ENCODE measurements at regions not wholly inside any gene's neighbourhood (a gene's known extent, or its start where the extent isn't known, plus 50 kb on each side); places are given as distances from the start of the nearest gene placed in this dataset.
A peak's percentile ranks its signal among the peaks of the same experiment; 100 is the strongest.

DNA sequence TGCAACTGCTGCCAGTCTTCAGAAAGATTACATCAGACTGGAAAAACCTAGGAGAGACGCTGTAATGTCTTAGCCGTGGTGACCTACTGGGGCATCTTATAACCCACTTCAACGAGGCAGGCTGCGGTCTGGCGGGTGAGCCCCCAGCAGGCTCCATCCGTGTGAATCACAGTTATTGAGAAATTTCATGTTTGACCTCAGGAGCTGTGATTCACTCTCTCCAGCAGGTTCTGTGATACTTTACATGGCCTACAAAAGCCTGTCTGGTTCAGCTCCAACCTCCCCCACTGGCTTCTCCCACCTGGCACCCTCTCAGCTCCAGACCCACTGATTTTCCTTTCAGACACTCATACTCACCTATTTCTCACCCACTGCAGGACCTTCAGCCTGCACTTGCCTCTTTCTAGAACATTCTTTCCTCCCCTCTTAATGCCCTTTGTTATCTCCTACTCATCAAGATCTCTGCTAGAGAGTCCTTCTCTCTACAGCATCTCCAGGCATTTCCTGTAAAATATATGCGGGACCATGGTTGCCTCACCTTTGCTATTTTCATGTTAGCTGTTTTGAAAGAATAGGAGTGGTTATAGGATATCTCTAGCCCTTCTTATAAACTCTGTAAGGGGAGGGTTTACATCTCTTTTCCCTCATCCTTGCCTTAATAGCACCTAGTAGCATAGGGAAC lies 227.9 kb downstream of the MAF start:
- peak; percentile 7 to 28 for DNase-seq (ENCODE audit: low read depth in 2 of 2)

DNA sequence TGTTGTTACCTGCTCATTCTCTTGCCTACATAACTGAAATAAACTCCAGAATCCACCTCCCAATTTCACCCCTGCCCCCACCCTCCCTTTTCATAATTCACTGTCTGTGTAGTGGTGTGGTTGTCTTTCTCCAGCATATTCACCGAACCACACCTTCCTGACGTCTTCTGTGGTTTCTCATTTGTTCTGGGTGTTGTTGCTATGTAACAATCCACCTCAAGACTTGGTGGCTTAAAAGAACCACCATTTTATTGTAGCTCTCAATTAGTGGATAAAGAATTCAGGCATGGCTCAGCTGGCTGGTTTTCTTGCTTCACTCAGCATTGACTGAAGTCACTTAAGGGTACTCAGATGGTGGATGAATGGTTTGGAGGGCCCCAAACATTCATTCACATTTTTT lies 229.8 kb downstream of the MAF start:
- no peak for DNase-seq (ENCODE audit: low read depth in 2 of 2)

DNA sequence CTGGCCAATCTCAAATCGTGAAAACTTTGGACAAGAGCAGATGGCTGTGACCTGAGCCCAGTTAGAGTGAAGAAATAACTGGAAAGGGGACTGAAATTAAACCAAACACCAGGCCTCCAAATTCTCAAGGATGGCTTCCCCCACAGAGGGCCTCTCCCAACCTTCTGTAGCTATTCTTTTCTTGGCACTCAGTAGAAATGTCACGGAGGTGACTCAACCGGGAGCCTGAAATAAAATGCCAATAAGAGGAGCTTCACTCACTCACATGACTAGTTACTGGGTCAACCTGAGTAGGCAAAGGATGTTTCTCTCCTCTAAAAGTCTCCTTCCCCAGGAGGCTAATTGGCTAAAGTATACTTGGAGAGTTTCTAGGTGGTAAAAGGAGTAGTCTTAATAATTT lies 230.7 kb downstream of the MAF start:
- DNase-seq (ENCODE audit: low read depth in 2 of 2), result no peak

DNA sequence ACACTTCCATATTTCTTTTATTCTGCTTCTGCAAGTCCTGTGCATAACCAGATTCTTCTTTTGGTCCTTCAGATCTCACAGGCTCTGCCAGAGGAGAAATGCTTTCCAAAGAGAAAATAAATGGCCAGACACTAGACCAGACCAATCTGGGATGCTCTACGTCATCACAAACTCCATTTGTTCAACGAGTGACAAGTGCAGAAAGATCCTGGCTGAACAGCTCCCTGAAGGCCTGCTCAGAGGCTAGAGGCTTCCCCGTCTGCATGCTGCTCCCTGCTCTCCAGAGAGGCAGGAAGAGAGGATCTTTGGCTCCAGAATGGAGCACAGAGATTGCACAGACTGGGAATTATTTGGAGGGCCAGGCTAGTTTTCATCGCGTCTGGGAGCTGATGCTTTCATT lies 232.7 kb downstream of the MAF start:
- DNase-seq (ENCODE audit: low read depth in 2 of 2), result no peak

DNA sequence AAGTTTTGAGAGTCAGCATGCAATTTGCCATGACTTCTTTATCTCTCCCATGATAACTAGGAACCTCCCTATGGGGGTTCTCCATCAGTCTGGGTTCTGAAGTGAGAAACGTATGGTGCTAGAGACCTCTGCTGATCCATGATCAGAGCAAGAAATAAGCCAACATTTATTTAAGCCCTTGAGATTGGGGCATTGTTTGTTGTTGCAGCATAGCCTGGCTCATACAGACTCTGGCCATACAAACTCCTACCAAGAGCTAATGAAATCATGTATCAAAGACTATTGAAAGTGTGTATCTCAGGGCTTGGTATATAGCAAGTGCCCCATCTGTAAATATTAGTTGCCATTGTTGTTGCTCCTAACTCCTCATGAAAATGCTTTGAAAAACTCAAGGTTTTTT lies 233.9 kb downstream of the MAF start:
- no peak for DNase-seq (ENCODE audit: low read depth in 2 of 2)

DNA sequence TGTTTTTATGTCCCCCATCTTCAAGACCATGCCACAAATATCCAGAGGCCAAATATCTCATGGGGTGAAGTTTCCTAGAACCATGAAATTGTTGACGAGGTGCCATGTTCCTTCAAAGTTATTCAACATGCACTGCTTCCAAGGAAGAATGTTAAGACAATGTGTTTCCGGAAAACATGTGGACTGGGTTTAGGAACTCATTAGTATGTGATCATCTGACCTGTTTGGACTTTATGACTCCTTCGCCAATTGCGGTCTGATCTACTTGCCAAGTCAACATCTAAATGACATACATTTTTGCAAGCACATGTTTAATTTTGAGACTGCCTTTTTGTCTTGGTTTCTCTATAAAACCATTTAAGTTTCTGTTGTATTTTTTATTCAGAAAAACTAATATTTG lies 234.8 kb downstream of the MAF start:
- no peak for DNase-seq (ENCODE audit: low read depth in 2 of 2)

DNA sequence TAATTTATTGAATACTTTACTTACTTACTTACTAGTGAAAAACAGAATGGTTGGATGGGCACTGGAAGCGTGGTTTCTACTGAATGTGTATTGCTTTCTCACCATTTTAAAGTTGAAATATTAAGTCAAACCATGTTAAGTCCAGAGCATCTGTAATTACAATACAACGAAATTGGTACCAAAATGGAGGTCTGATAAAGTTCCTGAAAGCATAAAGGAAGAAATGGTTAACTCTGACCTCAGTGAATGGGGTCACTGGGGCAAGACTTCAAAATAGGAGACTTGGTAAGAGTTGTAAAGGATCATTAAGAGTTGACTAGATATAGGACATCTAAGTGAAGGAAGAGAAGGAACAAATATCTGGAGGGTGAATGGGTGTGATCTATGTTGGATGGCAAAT lies 237.1 kb downstream of the MAF start:
- no peak for DNase-seq (ENCODE audit: low read depth in 2 of 2)

DNA sequence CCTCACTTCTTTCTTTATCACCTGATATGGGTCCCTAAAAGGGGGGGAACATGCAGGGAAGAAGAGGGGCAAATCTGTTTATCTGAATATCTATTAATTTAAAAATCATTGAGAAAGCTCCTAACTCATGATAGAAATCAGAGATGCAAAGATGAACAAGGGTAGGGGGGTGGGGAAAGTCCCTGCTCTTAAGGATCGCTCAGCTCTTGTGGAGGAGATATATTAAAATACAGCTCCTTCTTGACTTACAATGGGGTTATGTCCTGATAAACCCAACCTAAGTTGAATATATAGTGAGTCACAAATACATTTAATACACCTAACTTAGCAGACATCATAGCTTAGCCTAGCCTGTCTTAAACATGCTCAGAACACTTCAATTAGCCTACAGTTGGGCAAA lies 237.5 kb downstream of the MAF start:
- no peak for DNase-seq (ENCODE audit: low read depth in 2 of 2)

DNA sequence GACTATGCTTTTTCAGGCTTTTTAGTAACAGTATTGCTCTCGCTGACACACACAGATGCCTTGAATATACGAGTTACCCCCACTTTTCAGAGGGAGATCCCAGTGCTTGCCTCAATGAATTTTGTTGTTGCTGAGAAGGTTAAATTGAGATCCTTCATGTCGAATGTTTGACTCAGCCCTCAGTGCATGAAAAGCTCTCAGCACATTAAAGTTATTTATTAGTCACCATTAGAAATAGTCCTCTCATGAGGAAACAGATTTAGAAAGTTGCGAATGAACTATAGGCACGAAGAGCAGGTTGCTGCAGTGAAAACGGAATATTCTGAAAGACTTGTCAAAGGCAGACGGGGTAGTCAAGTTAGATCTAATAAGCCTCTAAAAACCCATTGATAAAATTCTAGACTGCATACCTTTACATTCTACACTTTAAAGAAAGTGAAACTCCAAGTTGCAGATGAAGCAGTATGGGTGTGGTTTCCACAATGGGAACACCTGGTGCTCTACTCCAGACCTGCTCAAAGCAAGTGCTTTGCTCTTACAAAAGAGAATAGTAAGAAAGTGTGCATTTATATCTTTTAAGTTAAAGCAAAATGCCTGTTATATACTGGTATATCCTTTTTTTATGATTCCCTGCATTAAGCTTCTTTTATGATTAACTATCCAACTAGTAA lies 238.1 kb downstream of the MAF start:
- DNase-seq (ENCODE audit: low read depth in 2 of 2), result no peak

DNA sequence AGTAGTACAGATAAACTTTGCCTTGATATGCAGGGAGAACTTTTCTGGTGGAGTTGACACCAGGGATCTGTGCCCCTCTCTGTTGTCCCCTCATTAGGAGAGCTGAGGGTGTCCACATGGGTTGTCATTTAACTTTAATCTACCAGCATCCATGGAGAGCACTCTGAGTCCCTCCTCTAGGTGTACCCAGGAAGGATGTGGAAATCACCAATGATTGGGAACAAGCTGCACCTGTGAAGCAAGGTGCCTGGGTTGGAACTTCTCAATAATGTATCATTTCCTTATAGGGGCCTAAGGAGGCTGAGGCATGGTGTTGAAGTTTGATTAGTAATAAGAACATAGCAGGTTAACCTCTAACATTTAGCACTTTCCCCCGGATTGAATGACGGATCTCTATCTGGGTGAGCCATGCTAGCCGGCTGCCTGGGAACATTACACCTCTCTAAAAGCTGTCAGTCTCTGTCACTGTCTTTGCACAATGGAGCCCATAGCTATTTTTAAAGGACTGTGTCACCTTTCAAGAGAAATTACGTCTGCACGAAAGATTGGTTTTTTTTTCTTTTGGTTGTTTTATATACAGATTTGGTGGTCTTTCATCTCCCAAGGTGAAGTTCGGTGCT lies 239.3 kb downstream of the MAF start:
- no peak for DNase-seq (ENCODE audit: low read depth in 2 of 2)

DNA sequence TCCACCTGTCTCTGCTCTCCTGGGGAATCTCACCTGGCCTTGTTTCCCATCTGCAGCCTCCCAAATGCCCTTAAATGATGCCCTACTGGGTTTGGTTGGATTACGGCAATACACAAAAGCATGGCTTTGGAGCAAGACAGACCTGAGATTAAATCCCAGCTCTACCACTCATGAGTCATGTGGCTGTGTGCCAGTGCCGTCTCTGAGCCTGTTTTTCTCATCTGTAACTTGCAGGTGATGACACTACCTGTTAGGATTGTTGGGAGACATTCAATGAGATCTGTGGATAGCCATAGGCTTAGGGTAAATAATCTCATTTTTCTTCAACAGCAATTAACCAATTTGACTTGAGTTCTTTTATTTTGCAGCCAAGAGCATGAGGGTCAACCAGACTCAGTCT lies 240.3 kb downstream of the MAF start:
- DNase-seq (ENCODE audit: low read depth in 2 of 2), result no peak

DNA sequence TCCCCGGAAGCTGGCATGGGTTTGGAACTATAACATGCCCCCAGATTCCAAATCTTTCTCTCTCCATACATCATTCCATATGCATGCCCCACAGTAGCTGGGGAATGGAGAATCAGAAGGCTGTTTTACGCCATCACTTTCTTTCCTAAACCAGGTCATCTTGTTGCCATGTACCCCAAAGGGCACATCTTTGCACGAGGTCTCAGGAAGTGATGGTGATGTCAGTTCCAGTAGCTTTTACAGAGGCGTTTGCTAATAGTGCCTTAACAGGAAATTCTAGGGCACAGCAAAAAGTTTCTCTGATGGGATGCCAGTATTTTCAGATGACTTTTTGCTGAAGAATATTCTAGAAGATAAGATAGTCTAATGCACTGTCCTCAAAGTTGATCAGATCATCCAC lies 241.5 kb downstream of the MAF start:
- DNase-seq (ENCODE audit: low read depth in 2 of 2), result no peak

DNA sequence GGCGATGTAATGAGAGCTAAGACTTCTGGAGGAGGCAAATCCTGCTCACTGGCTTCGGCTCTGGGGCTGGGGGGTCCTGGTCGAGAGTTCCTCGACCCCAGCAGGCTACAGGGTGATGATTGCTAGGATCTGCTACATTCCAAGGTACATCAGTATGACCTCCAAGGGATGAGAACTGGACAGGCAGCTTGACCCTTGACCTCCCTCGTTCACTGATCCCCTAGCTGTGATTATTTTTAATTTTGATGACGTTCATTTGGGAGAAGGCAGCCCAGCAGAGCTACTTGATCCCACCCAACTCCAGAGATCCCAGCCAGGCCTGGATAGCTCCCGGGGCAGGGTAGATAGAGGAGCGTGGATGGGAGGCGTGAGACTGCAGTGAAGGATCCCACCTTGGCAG lies 242.3 kb downstream of the MAF start:
- no peak for DNase-seq (ENCODE audit: low read depth in 2 of 2)

DNA sequence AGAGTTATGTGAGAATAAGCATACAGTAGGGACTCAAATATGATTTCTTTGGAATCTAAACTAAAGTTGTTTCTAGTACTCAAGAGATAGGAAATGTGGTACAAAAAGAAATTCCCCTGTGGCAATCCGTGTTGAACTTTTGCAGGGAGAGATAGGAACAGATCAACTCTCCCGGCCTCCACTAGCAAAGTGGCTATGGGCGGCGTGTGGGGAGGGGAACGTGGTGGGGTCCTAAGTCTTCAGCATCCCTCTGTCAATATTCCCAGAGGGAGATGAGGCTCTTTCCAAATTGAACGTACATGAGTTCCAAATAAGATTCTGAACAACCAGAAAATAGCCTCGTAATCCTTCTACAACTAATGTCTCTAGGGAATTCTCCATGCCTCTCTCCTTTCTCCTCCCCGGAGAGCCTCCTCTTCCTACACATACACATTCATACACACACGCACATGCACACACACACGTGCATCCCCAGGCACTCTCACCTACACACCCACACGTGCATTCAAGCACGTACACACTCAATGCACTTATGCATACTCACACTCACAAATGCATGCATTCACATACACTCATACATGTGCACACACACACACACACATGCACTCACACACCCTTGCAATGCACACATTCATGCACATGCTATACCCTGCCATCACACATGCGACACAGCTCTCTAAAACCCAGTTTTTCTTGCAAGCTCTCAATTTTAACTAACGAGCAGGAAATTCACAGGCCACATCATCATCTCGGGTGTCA lies 244.8 kb downstream of the MAF start:
- DNase-seq (ENCODE audit: low read depth in 2 of 2), result no peak

DNA sequence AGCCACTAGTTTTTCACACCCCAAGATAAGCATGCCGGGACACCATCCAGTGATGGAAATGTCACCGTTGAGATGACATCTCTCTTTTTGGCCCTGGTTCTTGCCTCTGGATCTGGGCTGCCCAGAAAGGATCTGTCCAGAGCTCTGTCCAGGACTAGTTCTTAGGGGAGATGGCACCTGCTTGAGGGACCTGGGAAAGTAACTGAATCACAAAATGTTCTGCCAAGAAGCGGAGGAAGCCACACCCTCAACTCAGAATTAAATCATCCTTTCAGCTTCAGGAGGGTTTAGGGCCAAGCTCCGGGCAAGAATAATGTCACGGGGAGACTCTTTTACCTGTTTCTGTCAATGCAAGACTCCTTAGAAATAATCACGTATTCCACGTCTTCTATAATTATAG lies 248.6 kb downstream of the MAF start:
- DNase-seq (ENCODE audit: low read depth in 2 of 2), result no peak

DNA sequence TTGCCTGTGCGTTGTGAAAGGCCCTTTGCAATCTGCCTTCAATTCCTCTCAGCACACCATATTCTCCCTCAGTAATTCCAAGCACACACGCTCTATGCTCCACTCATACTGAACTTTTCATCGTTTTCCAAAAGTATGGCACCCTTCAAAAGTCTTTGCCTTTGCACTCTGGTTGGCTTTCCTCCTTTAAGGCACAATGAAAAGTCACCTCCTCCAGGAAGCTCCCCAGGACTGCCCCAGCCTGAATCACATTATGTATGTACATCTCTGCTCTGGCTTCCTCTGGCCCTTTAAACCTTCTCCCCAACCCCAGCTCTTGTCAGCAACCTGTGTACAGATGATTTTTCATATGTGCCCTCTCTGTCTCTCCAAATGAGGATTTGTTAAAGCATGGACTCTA lies 250.7 kb downstream of the MAF start:
- DNase-seq (ENCODE audit: low read depth in 2 of 2), result no peak

DNA sequence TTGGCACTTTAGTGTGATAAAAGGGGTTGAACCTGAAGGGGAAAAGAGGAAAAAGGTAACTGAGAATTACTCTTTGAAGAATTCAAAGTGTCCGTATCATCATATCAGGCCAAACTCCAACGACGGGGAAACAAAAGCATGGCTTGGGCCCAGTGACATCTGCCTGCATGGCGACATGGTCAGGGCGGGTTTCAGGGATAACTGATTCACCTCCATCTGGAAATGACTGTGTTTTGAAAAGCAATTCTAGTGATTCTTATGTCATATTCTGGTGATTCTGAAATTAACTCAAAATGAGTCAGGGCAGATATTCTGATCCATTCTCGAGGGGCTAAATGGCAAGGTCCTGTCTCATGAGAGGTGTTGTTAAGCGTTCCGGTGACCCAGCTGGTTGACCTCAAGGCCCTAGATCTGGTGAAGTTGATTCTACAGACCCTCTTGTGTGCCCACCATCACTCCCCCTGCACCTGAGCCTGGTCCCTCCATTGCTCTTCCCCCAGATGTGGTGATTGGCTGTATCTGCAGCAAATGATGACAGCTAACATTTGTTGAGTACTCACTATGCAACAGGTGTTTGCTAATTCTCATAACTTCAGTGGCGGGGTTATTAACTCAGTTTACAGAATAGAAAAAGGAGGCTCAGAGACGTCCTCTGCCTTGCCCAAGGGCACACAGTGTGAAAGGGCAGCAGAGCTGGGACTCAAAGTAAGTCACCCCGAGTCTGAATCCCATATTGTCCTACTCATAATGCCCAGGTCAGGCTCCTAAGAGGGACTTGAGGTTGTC lies 251.8 kb downstream of the MAF start:
- peak; percentile 16 to 18 for DNase-seq (ENCODE audit: low read depth in 2 of 2)

DNA sequence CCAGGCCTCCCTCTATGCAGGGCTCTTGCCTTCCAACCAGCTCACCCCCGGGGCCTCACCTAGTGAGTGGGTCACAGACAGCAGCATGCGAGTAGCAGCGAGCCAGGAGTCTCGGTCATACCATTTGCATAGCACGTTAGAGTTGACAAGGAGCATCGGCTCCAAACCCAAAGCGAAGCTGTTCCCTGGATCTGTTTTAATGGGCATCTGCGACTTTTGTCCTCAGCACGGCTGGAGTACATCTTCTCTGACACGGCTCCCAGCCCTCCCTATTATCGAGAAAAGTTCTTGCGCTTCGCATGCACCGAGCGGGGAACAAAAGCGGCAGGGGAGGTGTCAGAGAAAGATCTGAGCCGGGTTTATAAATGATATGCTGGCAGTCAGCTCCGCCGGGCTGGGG lies 253.3 kb downstream of the MAF start:
- no peak for DNase-seq (ENCODE audit: low read depth in 2 of 2)

DNA sequence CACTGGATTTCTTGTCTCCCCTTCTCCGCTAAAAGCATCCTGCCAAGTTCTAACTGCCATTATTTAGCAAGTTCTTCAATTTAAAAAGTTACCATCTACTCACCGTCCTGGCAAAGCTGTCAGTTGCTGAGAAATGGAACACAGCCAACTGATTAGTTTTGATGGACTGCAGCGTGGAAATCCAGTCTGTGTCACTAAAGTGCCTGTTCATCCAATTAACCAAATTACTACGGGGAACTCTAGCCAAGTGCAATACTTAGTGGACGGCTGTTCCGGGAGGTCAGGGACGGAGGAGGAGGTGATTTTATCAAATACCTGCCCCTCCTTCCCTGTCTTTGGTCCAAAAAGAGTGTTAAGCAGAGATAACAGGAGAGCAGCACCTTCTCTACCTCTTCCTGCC lies 260.7 kb downstream of the MAF start:
- no peak for DNase-seq (ENCODE audit: low read depth in 2 of 2)

DNA sequence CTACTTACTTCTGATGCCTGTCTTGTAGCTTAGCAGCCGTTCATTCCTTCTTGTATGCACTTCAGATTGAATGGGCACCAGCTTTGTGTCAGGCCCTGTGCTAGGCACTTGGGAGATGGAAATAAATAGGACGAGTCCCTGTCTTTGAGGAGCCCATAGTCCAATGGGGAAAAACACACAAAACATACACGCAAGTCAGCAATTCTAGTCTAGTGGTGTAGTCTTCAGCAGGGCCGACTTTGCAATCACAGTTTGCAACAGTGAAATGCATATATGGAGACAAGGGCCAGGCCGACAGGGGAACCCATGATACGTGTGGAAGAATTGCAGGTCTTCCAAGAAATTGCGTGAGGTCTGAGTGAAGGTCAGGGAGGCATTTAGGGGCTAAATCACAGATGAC lies 262.6 kb downstream of the MAF start:
- no peak for DNase-seq (ENCODE audit: low read depth in 2 of 2)

DNA sequence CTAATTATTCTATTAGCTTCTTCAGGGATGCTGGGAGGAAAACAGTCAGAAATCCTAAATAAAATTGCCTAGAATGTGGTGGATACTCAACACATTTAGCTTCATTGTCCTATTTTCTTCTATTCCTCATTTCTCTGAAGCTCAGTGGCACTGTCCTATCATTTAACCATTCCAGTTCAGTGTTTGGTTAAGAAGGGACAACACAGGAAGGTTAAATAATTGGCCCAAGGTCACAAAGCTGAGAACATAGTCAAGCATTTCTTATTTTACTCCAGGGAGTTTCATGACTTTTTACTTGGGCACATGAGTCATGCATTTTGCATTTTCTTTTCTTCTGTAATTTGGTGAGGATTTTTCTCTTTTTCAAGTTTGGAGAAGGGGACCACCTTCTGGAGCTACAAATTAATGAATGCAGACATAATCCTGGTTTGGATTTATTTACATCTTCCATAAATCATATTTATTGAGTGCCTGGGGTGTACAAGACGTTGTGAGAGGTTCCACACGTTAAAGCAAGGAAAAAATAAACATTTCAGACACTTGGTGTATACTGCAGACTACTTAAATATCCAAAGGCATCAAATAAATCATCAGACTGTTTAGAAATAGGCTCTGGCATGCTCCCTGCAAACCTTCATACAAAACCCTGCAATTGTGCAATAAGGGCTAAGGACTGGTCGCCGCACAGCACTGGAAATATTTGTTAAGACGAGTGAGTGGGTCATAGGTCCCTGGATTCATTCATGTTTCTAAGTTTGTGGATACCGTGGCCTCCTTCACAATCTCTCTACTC lies 263.9 kb downstream of the MAF start:
- DNase-seq (ENCODE audit: low read depth in 2 of 2), result no peak

Measured in stimulated activated CD4-positive, alpha-beta T cell treated with anti-CD3 and anti-CD28 coated beads, Interleukin-4, amount 100 ng/mL, for 48 hours (primary cell).